Hematopoietic multipotent progenitor cell treated with erythropoietin and hydrocortisone succinate and interleukin-3 and kit ligand, for 4 days (in vitro differentiated cells): ENCODE measurements at regions not wholly inside any gene's neighbourhood (a gene's known extent, or its start where the extent isn't known, plus 50 kb on each side); places are given as distances from the start of the nearest gene placed in this dataset.
A peak's percentile ranks its signal among the peaks of the same experiment; 100 is the strongest.
"Not testable (repeated sequence)": the region's sequence is repeated elsewhere in the genome, so short reads cannot be mapped to it uniquely, and the experiment has no call there.

ENCODE experiments used
- DNase-seq: peaks from one replicate; pipeline ENCODE4 v3.0.0-alpha.2; 2015

DNA sequence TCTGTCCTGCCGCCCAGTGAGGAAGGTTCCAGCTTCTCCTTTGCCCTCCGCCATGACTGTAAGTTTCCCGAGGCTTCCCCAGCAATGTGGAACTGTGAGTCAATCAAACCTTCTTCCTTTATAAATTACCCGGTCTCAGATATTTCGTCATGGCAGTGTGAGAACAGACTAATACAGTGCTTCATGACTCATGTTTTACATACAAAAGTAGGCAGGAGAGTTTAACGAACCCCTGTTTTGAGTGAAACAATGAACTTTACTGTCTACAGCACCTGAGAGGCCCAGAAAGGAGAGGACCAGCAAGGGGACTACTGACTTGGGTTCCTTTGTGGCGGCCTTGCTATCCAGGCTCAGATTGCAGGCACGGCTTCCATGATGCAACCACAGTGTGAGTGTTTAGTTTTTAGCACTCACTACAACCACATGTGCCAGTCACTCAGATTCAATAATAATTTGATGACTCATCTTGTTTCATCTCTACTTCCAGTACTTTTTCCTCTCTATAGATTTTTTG is 139.1 kb upstream of the CLINT1 start:
- no peak for DNase-seq

- peak; percentile 77 for DNase-seq
Observed at GRCh38 chr5:157994906-157995519, 136.1 kb upstream of the CLINT1 start.

DNA sequence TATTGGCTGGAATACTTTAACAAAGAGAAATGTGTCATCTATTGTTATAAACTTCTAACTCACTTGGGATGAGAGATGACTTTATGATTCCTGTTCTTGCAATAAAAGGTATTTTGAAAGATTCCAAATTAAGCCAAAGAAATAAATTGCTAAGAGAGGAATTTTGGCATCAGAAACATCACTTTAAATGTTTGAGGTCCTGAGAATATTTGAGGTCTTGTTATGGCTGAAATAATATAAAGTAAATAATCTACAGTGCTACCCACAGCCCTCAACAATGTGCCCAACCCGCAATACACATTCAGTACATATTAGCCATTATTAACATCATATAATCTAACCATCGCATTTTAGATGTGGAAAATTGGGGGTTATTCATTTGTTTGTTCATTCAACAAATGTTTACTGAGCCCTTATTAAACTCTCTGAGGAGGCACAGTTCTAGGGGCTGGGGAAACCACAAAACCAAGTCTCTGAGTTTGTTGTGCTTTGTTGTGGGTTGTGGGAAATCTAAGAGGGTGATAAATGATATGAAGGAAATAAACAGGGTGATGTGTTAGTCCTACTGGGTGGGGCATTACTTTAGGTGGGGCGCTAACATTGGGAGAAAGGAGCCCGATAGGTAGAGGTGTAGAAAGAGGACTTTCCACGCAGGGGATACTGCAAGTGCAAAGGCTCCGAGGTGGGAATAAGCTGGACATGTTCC is 135.2 kb upstream of the CLINT1 start:
- DNase-seq, result peak; percentile 10

- peak; percentile 50 for DNase-seq
Observed at GRCh38 chr5:157993201-157993600, 134.3 kb upstream of the CLINT1 start.

DNA sequence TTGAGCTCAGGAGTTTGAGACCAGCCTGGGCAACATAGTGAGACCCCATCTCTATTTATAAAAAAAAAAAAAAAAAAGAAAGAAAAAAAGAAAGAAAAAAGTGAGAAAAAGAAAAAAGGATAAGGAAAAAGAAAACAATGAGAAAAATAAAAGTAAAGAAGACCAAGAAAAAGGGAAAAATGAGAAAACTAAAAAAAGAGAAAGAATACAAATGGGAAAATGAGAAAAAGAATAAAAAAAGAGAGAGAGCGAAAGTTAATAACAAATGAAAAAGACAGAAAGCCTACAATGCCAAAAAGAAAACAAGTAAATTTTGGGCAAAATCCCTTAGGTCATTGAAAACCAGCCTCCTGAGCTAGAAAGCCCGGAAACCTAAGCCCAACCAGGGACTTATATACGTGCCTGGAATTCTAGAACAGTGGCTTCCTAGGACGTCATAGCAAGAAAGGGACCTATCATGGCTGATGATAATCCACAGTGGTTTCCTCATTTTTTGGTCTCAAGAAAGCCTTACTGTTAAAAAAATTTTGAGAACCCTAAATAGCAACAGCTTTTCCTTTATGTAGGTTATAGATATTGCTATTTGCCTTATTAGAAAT is 131.7 kb upstream of the CLINT1 start:
- no peak for DNase-seq

DNA sequence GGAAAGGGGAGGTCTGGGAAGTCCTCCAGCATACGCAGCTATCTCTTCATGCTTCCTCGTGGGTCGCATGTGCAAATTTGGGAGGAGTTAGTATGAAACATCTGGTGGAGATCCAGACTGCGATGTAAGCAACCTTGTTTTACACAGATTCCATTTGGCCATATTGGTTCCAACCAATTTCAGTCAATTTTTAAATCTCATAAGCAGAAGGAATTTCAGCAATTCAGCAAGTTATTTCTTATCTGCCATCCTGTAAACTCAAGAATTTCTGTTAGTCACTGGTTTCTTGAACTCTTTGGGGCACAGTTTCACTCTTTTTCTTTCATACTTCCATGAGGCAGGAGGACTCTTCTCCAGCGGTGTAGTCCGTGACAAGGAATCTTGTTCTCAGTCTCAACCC is 130.4 kb upstream of the CLINT1 start:
- no peak for DNase-seq

GRCh38 chr5:157987259-157987658 is 128.3 kb upstream of the CLINT1 start:
- no peak for DNase-seq

DNA sequence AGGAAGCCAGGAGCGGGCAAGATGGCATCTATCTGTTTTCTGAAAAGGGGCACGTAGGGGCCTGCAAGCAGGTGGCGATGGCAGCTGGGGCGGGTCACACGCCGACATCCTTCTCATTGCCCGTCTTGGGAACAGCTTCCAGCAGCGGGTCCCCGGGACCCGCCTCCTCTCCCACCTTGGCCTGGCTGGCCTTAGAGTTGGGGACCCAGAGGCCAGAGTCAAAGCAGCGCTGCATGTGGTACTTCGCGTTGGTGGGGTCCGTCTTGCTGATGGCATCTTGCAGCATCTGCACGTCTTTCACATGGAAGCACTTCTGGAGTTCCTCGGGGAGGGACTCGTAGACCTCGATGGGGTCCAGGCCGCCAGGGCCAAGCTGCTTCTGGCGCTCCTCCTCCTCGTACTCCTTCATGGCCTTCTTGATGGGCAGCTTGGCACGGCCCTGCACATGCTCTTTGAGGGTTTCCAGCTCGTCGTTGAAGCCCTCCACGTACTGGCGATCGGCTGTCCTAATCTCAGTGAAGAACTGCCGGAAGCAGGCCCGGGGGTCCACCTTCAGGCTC is 127.6 kb upstream of the CLINT1 start:
- DNase-seq, result no peak

DNA sequence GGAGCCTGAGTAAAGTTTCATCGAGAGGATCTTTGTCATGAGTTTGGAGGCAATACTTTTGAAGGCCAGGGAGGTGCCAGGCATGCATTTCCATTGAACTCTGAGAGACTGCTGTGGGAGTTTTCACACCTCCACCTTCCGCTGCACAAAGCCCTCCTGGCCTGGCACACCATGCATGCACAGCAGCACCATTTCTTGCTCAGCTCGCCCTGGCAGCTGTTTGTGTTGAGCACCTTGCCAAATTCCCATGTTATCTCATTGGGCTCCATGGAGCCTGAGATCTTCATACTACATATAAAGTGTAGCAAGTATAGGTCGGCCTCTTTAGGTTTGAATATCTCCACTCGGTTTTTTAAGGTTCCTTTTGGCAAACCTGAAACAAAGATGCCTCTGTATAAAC is 125.7 kb upstream of the CLINT1 start:
- no peak for DNase-seq

GRCh38 chr5:157983906-157984551 is 125.1 kb upstream of the CLINT1 start:
- no peak for DNase-seq

GRCh38 chr5:157978061-157978460 is 119.1 kb upstream of the CLINT1 start:
- DNase-seq, result no peak

DNA sequence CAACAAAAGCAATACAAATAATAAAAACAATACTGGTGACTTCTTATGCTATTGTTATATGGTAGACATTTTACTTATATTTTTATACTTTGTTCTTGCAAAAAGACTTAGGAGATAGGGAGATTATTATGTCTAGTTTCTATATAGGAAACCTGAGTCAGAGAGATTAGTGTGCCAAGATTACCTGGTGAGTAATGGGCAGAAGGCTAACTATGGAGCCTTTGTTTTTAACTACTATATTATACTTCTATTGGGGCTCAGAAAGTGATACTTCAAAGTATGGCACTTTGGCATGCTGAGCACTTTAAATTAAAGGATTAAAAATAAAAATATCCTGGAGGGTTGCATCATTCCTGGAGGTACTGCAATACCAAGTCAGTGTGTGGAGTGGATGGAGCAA is 117.5 kb upstream of the CLINT1 start:
- no peak for DNase-seq

DNA sequence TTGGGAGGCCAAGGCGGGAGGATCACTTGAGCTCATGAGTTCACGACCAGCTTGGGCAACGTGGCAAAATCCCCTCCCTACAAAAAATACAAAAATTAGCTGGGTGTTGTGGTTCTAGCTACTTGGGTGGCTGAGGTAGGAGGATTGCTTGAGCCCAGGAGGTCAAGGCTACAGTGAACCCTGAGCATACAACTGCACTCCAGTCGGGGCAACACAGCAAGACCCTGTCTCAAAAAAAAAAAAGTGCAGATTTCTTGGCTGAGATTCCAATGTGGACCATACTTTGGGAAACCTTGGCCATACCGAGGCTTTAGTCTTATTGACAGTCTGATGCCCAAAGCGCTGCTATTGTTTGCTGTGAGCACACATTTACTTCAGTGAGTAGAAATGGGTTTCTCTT is 113.6 kb upstream of the CLINT1 start:
- no peak for DNase-seq

DNA sequence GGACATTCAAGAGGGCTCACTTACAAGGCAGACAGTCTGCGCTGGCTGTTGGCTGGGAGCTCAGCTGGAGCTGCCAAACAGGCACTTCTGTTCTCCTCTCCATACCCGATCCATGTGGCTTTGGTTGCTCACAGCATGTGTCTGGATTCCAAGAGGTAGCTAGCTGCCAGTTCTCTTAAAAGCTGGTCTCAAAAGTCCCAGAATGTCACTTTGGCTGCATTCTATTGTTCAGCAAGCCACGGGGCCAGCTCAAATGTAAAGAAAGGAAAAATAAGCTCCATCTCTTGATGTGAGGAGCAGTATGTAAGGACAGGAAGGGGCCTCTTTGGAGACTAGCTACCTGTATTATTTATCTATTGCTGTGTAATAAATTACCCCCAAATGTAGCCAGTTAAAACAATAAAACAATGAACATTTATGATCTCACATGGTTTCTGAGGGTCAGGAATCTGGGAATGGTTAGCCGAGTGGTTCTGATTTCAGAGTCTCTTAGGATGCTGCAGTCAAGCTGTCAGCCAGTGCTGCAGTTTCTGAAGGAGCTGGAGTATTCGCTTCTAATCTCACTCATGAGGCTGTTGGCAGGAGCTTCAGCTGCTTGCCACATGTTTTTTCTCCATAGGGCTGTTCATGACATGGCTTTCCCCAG is 112.7 kb upstream of the CLINT1 start:
- no peak for DNase-seq

DNA sequence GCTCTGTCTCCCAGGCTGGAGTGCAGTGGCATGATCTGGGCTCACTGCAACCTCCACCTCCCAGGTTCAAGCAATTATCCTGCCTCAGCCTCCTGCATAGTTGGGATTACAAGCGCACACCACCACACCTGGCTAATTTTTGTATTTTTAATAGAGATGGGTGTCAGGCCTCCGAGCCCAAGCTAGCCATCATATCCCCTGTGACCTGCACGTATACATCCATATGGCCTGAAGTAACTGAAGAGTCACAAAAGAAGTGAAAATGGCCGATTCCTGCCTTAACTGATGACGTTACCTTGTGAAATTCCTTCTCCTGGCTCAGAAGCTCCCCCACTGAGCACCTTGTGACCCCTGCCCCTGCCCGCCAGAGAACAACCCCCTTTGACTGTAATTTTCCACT is 109.6 kb upstream of the CLINT1 start:
- not testable (repeated sequence) for DNase-seq

DNA sequence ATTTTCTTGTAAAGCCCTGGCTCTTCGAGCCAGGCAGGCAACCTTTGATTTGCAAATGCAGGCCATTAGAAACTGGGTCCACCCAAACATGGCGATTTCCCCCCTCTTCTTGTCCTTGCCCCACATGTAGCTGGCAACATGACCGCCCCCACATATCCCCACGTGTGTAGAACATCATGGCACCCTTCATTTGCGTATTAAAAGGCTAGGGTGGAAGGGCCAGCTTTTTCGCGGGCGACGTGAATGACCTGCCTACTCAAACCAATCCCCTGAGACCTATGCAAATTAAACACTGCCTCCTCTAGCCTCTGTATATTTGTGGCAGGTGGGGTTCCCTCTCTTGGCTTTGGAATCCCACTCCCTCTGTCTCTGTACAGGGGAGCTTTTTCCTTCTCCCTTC is 107.0 kb upstream of the CLINT1 start:
- DNase-seq, result no peak

GRCh38 chr5:157965040-157965678 is 106.2 kb upstream of the CLINT1 start:
- no peak for DNase-seq

DNA sequence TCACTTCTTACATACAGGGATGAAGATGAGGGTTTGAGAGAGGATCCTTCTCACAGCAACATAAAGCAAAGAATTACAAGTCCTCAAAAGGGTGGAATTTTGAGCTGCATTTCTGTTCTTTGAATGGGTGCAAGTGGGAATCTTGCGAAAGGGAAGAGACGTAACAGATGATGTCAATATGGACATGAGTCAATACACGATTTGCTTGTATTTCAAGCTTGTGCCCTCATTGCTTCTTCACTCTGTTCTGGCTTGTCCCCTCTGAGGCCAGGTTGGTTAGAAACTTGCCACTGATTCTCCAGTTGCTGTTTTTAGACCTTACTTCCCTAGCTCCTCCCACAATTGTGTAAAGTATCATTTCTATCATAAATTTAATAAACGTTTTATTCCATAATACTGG is 104.8 kb upstream of the CLINT1 start:
- no peak for DNase-seq

DNA sequence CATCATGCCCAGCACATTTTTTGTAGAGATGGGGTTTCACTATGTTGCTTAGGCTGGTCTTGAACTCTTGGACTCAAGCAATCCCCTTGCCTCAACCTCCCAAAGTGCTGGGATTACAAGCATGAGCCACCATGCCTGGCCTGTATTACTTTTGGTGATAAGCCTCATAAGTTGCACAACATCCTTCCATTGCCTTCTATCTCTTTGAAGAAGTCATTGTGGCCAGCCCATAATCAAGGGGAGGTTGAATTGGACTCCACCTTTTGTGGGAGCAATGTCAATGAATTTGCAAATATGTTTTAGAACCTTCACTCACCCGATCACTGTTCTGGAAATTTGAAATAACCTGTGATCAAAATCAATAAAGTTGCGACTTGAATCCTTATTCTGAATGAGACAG is 104.3 kb upstream of the CLINT1 start:
- peak; percentile 24 for DNase-seq

- DNase-seq, result not testable (repeated sequence)
Observed at GRCh38 chr5:157962686-157963085, 103.7 kb upstream of the CLINT1 start.

GRCh38 chr5:157961896-157962590 is 103.1 kb upstream of the CLINT1 start:
- DNase-seq, result no peak

GRCh38 chr5:157961176-157961575 is 102.2 kb upstream of the CLINT1 start:
- no peak for DNase-seq
